Stomach (tissue), 8 donors: ENCODE measurements at regions not wholly inside any gene's neighbourhood (a gene's known extent, or its start where the extent isn't known, plus 50 kb on each side); places are given as distances from the start of the nearest gene placed in this dataset.
"Not testable (repeated sequence)": the region's sequence is repeated elsewhere in the genome, so short reads cannot be mapped to it uniquely, and the experiment has no call there.

Experiments used
- DNase-seq, 2 donors: peaks; one replicate each; pipeline versions ENCODE4 v3.0.0 to v3.0.0-alpha.2; 2013 to 2019
- H3K27ac ChIP-seq, 5 donors: fragments of 200-600 bp in 4 of 5; sonication (generic) in 4 of 5; one replicate each; pipeline ENCODE4 v1.5.1; 2013 to 2019; ENCODE audit warnings: mild to moderate bottlenecking in 1 of 5, moderate library complexity in 1 of 5
- H3K27me3 ChIP-seq, 3 donors: fragments of 200-600 bp; sonication (generic); one replicate each; pipeline ENCODE4 v1.5.1; 2017 to 2019; ENCODE audit warnings: mixed run types in 1 of 3
- H3K36me3 ChIP-seq, 4 donors: fragments of 200-600 bp; sonication (generic); 1 replicate in 3 of 4; 2 replicates in 1 of 4; pipeline ENCODE4 v1.5.1; 2016 to 2019
- H3K4me1 ChIP-seq, 4 donors: fragments of 200-600 bp; sonication (generic); one replicate each; pipeline ENCODE4 v1.5.1; 2016 to 2019
- H3K4me3 ChIP-seq, 4 donors: fragments of 200-600 bp; sonication (generic) in 3 of 4; one replicate each; pipeline ENCODE4 v1.5.1; 2016 to 2019; ENCODE audit warnings: mild to moderate bottlenecking in 1 of 4
- H3K9me3 ChIP-seq, 4 donors: fragments of 200-600 bp; sonication (generic); one replicate each; pipeline ENCODE4 v1.5.1; 2016 to 2019
- CTCF ChIP-seq, 7 experiments: fragments of 450-650 bp in 4 of 7; fragments of 200-600 bp in 3 of 7; sonication (generic) in 3 of 7; IDR thresholded peaks; one replicate each; pipeline ENCODE4 v1.5.1; 2016 to 2019; ENCODE audit warnings: antibody characterized with exemption in 7 of 7, control low read depth in 2 of 7, mild to moderate bottlenecking in 1 of 7
- EP300 ChIP-seq: sonication (generic); formaldehyde crosslinking; IDR thresholded peaks from one replicate; pipeline ENCODE4 v1.6.1; 2017; ENCODE audit warnings: antibody characterized with exemption
- POLR2A ChIP-seq, 4 donors: fragments of 450-650 bp; IDR thresholded peaks; one replicate each; pipeline ENCODE4 v1.6.1; 2016; ENCODE audit warnings: antibody characterized with exemption in 4 of 4, control low read depth in 2 of 4, mild to moderate bottlenecking in 1 of 4, moderate library complexity in 1 of 4
- POLR2AphosphoS5 ChIP-seq, 3 donors: sonication (generic); formaldehyde crosslinking; IDR thresholded peaks; one replicate each; pipeline ENCODE4 v1.6.1; 2016; ENCODE audit warnings: antibody characterized with exemption in 3 of 3
- WGBS, 5 donors: extraction: QIAGEN DNeasy Blood & Tissue Kit in 3 of 5; methylation state at CpG; one replicate each; pipeline versions ENCODE4 v1.1.5 to v1.1.7; 2013 to 2018; 5-methylcytosine and 5-hydroxymethylcytosine counted together
- intact Hi-C: fragments of 100-400 bp; cut with DNase I; formaldehyde crosslinking; loops from one replicate; pipeline ENCODE4 v1.15.1; 2023; ENCODE audit warnings: low total_unique reads
- donor health status: healthy with polysubstance abuse.
- donor health status: Bipolar disorder and iron deficiency.
- donor health status: healthy.

GRCh38 chr3:10725846-10726245 lies 90.2 kb upstream of the SLC6A11 start:
- intact Hi-C loops: no loop called here
- Histone ChIP-seq H3K4me1 (no peaks in the 10 kb centered on the region), H3K27me3 (peaks cover 0 to 60% (median 10%) of the 10 kb centered on the region in 3 donors), H3K27ac (no peak overlapping the region), H3K36me3 (no peaks in the 10 kb centered on the region), H3K4me3 (no peak overlapping the region), H3K9me3 (no peaks in the 10 kb centered on the region)
- DNase-seq: no peak
- no peak for TF ChIP-seq POLR2AphosphoS5 (IDR thresholded peaks at IDR 0.05)
- TF ChIP-seq EP300: no peak
- no peak for TF ChIP-seq POLR2A (IDR thresholded peaks at IDR 0.05)
- 74 to 81% (median 77%) methylated on average over 5 of the region's 5 CpGs for WGBS, 5 donors

- TF ChIP-seq POLR2A (IDR thresholded peaks at IDR 0.05): no peak
- TF ChIP-seq POLR2AphosphoS5 (IDR thresholded peaks at IDR 0.05): no peak
- no peak for TF ChIP-seq EP300
- no peak for TF ChIP-seq CTCF (IDR thresholded peaks at IDR 0.05)
- intact Hi-C loops: no loop called here
- Histone ChIP-seq H3K9me3 (no peaks in the 10 kb centered on the region), H3K4me3 (no peak overlapping the region), H3K27me3 (peaks cover 0 to 54% (median 10%) of the 10 kb centered on the region in 3 donors), H3K4me1 (no peaks in the 10 kb centered on the region), H3K36me3 (no peaks in the 10 kb centered on the region), H3K27ac (no peak overlapping the region)
- WGBS, 5 donors: 46 to 100% (median 60%) methylated on average over 1 of the region's 1 CpG
- DNase-seq: no peak
These were observed 89.2 kb upstream of the SLC6A11 start for GRCh38 chr3:10726787-10727186.

GRCh38 chr3:10729439-10729838 lies 86.6 kb upstream of the SLC6A11 start:
- Histone ChIP-seq H3K9me3 (peaks cover 0 to 25% (median 24%) of the 10 kb centered on the region in 4 donors), H3K27ac (no peak overlapping the region), H3K4me3 (no peak overlapping the region), H3K4me1 (no peaks in the 10 kb centered on the region), H3K36me3 (no peaks in the 10 kb centered on the region), H3K27me3 (peaks cover 0 to 37% (median 10%) of the 10 kb centered on the region in 3 donors)
- WGBS, 5 donors: 66 to 75% (median 70%) methylated on average over 2 of the region's 2 CpGs
- intact Hi-C loops: no loop called here
- no peak for TF ChIP-seq EP300
- no peak for TF ChIP-seq POLR2A (IDR thresholded peaks at IDR 0.05)
- no peak for TF ChIP-seq POLR2AphosphoS5 (IDR thresholded peaks at IDR 0.05)
- TF ChIP-seq CTCF (IDR thresholded peaks at IDR 0.05): no peak
- no peak for DNase-seq

- peaks cover 0 to 31% (median 24%) of the 10 kb centered on the region in 4 donors for H3K9me3 ChIP-seq
- H3K27ac ChIP-seq: no peak overlapping the region
- peaks cover 0 to 37% (median 13%) of the 10 kb centered on the region in 3 donors for H3K27me3 ChIP-seq
- DNase-seq: no peak
- no peaks in the 10 kb centered on the region for H3K4me1 ChIP-seq
- no peak overlapping the region for H3K4me3 ChIP-seq
- intact Hi-C loops: no loop called here
- TF ChIP-seq POLR2AphosphoS5 (IDR thresholded peaks at IDR 0.05) (no peak), CTCF (IDR thresholded peaks at IDR 0.05) (no peak), EP300 (no peak), POLR2A (IDR thresholded peaks at IDR 0.05) (no peak)
- H3K36me3 ChIP-seq: no peaks in the 10 kb centered on the region
These were observed 83.7 kb upstream of the SLC6A11 start for GRCh38 chr3:10732292-10732691.

GRCh38 chr3:10733297-10733696 lies 82.7 kb upstream of the SLC6A11 start:
- no peak for DNase-seq
- no peak overlapping the region for H3K4me3 ChIP-seq
- intact Hi-C loops: no loop called here
- no peak overlapping the region for H3K27ac ChIP-seq
- H3K4me1 ChIP-seq: no peaks in the 10 kb centered on the region
- H3K27me3 ChIP-seq: peaks cover 0 to 40% (median 23%) of the 10 kb centered on the region in 3 donors
- no peak for TF ChIP-seq CTCF (IDR thresholded peaks at IDR 0.05)
- no peak for TF ChIP-seq EP300
- H3K9me3 ChIP-seq: peaks cover 0 to 31% (median 24%) of the 10 kb centered on the region in 4 donors
- no peaks in the 10 kb centered on the region for H3K36me3 ChIP-seq

GRCh38 chr3:10736444-10736843 lies 79.6 kb upstream of the SLC6A11 start:
- intact Hi-C loops: loop anchor here (5.0 kb wide), 1 partner anchor 394 kb away; no protein-coding TSS in a partner anchor
- WGBS, 5 donors: 77 to 84% (median 82%) methylated on average over 2 to 3 of the region's 3 CpGs
- not testable (repeated sequence) for DNase-seq

More at GRCh38 chr3:10736444-10736843, 79.6 kb upstream of the SLC6A11 start:
- not testable (repeated sequence) for H3K27ac ChIP-seq, H3K36me3 ChIP-seq, H3K4me1 ChIP-seq, H3K4me3 ChIP-seq
- Histone ChIP-seq H3K9me3 (peaks cover 0 to 31% (median 24%) of the 10 kb centered on the region in 4 donors), H3K27me3 (peaks cover 0 to 61% (median 31%) of the 10 kb centered on the region in 3 donors)
